Left hindlimb (tissue), 1 donor: ENCODE measurements at regions not wholly inside any gene's neighbourhood (a gene's known extent, or its start where the extent isn't known, plus 50 kb on each side); places are given as distances from the start of the nearest gene placed in this dataset.

Experiments
- DNase-seq: peaks from one replicate; pipeline ENCODE4 v3.0.0-alpha.2; 2018

DNA sequence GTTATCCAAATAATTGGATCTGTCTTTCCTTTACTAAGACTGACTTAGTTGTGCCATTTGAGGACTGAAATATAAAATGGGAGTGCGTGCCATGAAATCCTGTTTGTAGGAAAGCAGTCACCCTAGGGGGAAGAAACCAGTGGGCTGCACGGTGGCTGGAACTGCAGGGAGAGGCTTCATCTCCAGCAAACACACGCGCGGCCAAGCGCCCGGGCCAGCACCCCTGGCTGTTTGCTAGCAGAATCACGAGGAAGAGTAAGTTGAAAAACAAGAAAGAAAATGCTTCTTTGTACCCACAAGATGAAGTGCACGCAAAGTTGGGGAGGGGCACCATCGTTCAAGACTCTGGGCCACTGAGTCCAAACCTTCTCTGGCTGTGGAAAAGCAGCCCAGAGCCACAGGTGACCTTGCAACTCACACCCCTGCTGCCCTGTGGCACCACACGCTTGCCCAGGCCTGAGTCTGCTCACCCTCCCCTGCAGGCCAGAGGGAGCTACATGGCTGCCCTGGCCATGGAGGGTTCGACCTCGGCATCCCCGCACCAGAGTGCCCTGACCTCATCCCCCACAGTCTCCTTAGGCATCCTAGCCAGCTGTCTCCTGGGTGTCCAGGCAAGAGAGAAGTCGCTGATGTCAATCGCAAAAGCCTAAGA, 55.2 kb downstream of the IRX2 start:
- DNase-seq, result no peak

DNA sequence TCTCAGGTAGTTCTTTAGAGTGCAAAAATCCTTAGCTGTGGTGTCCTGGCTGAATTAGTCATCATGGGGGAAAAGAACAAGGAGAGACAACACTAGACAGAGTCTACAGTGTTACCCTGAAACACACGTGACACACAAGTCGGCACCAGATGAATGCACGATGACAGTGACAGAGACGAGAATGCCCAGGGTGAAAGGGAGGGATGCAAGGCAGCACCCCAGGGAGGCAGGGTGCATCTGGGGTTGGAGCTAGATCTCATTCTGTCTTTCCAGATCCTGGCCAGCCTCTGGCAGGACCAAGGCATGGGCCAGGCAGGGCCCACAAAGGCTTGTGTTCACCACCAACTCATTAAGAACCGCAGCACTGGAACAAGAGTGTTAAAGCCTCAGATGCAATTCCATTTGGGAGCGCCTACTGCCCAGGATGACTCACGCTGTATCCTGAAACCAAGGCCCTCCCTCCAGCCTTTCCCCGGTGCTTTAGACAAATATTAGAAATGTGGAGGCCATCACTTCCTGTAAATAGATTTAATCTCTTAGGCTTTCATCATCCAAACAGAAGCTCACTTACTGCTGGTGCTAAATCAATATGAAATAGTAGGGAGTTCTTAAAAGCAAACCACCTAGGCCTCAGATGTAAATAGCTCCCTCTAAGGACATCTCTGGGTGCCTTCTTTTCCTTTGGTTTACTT, 56.1 kb downstream of the IRX2 start:
- DNase-seq, result no peak

DNA sequence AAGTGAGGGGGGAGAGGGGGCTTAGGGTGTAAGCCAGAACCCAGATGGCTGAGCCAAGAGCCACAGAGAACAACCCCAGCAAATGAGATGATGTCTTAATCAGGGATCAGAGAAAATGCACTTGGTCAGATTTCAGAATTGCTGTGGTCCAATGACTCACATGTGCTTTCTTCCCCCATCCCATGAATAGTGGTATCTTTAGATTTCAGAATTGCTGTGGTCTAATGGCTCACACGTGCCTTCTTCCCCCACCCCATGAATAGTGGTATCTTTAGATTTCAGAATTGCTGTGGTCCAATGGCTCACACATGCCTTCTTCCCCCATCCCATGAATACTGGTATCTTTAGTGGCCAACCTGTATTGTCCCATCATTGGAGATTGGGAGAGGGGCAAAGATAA, 59.9 kb downstream of the IRX2 start:
- no peak for DNase-seq

DNA sequence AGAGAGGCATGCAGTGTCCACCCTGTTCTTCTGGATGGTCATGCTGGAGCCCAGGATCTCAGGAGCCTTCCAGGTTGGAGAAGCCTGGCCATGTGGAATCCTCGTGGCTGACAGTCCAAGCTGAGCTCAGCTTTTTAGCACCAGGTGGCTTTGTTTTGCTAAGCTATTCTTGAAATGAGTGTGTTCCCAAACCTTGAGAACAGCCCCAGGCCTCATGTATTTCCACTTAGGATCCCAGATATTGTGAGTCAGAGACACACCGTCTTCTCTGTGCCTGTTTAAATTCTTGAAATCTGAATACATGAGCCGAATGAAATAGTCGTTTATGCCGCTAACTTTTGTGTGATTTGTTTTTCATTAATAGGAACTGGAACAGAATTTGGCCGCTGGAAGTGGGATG, 61.2 kb downstream of the IRX2 start:
- no peak for DNase-seq

DNA sequence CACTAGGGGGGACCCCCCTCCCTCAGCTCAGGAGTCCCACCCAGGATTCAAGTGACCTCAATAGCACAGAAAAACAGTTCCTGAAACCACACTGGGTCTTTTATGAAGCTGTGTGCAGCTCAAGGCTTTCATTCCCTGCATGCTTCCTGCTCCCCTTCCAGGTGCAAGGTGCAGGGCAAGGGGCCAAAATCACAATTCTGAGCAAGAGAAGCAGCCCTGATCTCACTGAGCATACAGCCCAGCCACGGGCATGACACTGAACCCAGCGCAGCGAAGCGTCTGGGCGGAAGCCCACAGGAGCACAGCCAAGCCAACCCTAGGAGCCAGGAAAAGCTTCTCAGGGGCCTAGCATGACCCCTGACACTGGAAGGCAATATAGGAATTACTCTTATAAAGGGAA, 62.9 kb downstream of the IRX2 start:
- DNase-seq, result no peak

DNA sequence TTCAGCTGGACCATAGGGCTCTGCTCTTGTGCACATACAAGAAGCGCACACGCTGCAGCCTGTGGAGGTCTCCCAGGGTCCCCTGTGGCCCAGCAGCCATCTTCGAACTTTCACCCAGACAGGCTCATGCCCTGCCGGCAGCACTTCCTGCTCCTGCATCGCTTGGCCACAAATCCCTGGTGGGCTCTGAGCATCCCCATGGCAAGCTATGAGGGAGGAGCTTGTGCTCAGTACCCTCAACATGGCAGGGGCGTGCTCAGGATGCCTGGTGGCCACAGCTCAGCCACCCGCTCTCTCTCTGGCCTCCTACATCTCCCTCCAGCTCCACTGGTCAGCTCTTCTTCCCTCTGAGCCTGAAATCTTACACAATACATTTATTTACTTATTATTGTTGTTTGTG, 63.7 kb downstream of the IRX2 start:
- DNase-seq, result no peak

DNA sequence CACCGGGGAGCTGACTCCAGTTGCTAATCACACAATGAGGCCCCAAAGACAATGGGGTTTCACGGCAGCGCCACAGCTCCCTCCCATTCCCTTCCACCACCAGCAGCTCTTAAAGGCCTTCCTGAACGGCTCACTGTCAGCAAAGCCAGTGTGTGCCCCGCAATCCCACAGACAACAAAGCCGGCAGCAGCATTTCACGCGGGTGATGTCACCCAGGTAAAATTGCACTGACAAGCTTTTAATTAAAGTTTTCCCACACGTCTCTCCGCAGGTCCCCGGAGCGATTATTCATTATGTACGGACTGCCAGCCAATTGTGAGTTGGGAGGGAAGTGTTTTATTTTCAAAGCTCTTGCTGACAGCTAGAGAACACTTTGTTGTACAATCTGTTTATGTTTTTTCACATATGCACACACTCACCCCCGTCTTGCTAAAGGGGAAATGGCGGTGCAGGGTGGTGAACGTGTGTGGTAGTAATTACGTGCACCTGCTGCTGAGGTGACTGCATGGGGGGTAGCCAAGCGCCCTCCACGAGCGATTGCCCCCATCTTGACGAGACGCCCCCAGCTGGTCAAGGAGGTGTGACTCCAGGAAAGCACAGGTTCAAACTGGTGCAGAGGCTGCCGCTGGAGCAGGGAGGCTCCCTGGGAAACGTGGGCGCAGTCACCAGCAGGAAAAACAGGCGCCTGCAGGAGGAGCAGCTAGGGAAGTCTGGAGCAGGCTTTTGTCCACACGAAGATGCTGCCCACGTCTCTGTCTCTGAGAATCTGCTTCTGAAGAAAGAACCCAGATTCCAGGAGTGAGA, 65.0 kb downstream of the IRX2 start:
- DNase-seq, result no peak

DNA sequence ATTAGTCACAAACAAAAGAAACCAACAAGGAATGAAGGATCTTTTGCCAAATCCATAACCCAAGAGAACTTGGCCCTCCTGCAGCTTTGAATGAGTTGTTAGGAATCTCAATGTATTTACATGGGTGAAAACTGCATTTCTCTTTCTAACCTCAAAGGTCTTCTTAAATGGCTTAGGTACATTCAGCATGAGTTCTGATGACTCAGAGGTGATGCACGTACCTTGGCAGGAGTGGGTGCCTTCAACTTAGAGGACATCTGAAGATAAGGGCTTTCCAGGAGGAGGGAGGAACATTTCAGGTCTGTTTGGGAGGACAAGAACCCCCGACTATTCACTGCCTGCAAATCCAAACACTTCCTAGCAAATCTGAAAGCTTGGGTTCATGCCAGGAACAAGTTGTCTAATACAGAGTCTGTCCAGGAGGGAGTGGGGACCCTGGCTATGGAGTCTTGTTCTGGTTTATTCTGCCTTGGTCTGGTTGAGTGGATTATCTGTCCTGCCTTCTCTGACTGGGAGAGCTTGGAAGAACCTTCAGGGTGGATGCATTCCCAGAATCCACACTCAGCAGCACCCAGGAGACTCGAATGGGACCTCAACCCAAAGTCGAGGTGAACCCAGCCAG, 65.7 kb downstream of the IRX2 start:
- no peak for DNase-seq

DNA sequence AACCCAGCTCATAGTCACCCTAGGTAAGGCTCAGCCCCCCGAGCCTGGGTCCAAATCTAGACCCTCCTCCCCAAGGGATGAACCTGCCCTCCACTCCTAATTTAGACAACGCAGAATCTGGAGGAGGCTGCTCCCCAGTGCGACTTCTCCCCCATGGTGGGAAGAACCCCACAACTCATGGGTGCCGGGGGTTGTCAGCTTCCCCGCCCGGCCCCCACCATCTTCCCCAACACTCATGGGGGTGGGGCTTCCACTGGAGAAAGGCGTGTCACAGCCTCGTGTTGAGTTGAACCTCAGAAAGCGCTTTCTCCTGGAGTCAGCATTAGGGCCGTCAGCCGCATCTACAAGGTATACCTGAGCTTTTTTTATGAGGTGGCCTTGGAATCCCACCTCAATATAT, 66.9 kb downstream of the IRX2 start:
- no peak for DNase-seq

DNA sequence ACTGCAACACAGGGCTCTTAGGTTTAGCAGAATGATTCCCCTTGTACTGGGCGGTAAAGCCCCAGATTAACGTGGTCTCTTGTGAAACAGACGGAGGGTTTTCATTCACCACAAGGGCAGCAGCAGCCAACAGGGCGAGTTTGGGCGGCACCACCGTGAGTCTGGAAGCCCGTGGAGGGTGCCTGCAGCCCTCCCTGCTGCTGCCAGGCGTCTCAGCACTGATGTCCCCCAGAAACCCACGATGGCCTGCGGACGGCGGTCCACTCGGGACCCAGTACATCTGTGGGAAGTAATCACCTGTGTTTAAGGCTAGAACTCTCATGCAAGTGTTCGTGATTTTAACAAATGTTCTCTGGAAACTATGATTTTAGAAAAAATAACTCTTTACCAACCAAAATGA, 67.8 kb downstream of the IRX2 start:
- no peak for DNase-seq

DNA sequence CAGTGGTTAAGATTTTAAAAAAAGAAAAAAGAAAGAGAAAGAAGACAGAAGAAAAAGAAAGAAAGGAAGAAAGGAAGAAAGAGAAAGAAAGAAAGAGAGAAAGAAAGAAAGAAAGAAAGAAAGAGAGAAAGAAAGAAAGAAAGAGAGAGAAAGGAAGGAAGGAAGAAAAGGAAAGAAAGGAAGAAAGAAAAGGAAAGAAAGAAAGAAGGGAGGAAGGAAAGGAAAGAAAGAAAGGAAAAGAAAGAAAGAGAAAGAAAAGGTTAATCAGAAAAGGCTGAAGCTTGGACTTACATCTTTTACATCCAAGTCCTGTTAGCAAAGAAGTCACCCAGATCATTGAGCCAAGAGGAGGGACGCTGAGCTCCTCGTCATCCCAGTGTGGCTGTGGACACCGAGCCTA, 70.0 kb downstream of the IRX2 start:
- DNase-seq, result no peak

DNA sequence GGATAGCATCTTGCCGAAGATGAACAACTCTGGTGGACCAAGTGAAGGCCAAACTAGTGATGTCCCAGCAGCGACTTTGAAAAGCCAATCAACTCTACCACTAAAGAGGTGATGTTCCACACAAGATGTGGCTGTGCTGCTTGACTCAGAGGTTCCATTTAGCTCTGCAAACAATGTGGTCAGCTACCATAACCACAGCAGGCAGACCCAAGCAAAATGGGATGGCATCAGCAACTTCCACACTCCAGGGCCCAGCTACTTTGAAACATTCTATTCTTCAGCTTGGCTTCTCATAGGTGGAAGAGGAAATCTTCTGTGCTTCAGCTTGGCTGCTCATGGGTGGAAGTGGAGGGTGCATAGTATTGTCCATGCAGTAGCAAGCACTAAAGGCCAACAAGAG, 70.5 kb downstream of the IRX2 start:
- no peak for DNase-seq

DNA sequence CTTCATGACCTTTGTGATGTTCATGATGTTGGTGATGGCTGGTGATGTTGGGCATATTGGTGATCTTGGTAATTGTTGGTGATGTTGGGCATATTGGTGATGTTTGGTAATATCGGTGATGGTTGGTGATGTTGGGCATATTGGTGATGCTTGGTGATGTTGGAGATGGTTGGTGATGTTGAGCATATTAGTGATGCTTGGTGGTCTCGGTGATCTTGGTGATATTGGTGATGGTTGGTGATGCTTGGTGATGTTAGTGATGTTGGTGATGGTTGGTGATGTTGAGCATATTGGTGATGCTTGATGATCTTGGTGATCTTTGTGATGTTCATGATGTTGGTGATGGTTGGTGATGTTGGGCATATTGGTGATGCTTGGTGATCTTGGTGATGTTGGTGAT, 73.8 kb downstream of the IRX2 start:
- DNase-seq, result no peak

DNA sequence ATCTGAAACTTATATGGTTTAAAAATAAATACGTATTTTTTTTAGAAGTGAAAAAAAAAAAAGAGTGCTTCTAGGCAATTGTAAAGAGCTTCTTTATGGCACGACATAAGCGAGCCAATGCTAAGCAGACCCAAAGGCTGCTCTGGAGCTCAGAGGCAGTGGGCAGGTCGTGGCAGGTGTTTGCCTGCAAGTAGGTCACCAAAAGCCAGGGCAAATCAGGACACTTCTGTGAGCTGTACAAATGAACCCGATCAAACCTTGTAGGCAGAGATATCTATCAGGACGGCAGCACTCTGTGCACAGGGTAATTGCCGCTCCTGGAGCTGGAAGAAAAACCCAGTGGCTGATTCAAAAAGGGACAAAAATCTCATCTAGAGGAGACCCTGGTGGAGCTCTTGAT, 75.9 kb downstream of the IRX2 start:
- no peak for DNase-seq

DNA sequence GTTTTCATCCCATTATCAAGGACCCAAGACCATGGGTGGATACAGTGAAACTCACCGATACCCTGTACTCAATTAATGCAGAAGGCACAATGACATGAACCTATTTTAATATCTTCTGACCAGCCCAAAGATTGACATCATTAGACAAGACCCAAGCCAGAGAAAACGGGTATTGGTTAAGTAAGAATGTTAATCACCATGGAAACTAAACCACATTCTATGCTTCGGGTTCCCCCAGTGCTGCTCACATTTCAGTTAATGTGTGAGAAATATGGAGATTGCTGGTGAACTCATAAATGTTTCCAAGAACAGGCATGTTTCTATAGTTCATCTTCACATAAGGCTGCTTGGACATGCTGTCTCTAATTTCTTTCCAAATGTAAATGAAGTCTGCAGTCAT, 77.0 kb downstream of the IRX2 start:
- DNase-seq, result no peak

DNA sequence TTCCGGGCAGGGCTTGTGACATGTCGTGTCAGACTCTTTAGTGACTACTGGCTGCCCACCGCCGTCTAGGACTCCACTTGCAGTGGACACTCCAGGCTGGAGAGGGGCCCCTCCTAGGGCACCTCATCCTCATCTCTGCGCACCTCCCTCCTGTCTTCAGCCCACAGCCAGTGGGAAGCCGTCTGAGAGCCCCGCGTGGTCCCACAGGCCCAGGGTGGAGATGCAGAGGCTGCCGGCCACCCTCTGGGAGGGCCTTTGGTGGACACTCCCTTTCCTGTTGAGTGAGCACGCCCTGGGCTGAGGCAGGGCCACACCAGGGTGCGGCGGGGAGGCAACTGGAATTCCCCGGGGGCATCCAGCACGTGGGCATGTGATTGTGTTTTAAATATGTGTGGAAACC, 80.5 kb downstream of the IRX2 start:
- no peak for DNase-seq

DNA sequence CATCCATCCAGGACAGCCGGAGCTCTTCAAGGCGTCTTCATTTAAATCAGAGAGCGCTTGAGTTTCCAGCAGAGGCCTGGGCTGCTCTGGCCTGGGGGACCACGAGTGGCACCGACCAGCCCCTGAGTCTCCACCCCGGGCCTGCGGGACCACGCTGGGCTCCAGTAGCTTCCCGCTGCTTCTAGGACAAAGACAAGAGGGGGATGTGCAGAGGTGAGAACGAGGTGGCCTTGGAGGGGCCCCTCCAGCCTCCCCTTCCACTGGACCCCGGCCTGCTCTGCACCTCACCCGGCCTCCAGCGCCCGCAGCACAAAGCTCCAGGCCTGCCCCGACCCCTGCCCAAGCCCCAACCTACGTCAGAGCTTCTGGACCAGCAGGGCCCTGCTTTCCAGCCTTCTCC, 81.6 kb downstream of the IRX2 start:
- no peak for DNase-seq

DNA sequence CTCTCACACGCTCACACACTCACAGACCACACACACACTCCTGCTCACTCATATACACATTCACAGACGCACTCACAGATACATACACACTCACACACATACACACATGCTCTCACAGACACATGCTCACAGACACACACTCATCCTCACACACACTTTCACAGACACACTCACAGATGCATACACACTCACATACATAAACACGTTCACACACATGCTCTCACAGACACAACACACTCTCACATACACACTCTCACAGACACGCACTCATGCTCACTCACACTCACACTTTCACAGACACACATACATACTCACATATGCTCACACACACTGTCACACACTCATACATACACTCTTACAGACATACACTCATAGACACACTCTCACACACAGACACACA, 82.2 kb downstream of the IRX2 start:
- no peak for DNase-seq

DNA sequence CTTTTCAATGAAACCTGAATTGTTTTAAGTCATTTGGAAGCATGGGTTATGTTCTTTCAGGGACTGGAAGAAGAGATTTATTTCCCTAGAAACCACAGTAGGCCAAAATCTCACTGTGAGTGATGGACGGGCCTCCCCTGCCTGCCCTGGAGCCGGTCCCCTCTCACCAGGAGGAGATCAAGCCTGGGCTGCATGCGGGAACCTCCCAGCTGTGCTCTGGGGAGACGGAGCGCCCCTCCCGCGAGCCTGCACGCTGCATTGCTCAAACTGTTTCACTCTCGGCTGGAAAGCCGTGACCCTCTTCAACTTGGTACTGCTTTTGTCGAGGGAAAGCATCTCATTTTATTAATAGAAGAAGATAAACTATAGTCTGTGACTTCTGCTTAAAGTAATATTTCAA, 85.4 kb downstream of the IRX2 start:
- DNase-seq, result no peak

DNA sequence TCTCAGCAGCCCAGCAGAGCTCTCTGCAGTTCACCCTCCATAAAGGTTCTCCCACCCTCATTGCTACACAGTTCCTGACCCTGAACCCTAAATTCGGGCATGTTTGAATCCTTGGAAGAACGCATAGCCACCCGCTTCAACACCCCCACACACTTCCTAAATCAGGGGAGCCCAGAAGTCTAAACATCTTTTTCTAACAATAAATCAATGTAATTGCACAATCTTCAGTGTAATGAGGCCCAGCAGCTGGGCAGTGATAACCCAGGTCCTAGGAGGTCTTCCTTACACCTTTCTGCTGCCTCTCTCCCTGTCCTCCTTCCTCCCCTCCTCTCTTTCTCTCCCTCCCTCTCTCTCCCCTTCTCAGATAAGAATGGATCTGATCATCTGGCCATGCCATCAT, 88.0 kb downstream of the IRX2 start:
- DNase-seq, result no peak

DNA sequence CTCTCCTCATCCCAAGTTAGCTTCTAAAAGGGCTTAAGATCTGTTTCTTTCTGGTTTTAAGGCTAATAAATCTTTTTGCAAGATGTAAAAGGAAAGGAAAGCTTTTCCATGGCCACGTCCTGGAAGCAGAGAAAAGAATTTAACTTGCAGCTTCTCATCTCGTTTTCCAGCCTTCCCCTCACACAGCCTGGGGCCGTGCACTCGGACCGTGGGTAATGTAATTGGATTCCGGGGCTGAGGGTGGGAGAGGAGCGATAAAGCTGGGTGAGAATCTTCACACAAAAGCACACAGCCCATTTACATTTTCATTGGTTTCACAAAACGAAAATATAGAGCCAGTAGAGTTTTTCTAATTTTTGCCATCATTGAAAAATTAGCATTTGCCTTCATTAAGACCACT, 91.2 kb downstream of the IRX2 start:
- DNase-seq, result no peak

DNA sequence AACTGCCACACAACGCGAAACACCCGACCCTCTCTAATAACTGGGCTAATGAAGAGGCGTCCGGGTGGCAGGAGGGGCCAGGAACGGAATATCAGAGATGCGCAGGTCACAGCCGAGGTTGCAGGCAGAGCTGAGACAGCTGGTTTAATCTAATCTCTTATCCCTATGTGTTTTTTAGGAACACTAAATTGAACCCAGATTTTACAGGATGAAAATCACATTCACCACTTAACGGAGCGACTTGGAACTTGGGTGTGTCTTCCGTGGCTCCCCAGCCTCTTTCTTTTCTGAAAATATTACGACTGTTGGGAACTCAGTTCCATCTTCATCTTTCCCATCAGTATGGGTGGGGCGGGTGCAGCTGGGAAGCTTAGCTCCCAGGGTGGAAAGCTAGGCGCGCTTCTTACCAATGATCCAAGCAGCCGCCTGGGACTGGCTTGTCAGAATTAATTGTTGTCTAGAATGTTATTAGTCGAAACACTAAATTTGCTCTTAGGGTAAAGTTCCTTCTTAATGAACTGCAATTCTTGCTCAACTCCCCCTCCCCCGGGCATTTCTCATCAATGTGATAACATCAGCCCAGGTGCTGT, 92.5 kb downstream of the IRX2 start:
- no peak for DNase-seq

DNA sequence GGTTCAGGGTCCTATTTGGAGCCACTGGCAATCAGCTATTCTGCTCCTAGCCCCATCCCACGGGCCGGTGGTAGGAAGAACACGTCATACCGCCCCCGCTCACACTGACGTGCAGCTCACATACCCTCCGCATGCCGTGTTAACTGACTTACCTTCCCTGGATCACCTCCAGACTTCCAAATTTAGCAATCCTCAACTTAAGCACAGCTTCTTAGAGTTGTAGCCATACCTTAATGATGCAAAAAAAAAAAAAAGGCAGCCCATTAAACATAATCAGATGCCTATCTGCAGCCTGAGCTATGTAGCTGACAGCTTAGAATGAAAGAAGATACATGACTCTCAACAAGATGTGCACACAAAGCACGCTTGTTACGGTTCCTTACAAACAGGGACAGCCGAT, 93.0 kb downstream of the IRX2 start:
- no peak for DNase-seq

DNA sequence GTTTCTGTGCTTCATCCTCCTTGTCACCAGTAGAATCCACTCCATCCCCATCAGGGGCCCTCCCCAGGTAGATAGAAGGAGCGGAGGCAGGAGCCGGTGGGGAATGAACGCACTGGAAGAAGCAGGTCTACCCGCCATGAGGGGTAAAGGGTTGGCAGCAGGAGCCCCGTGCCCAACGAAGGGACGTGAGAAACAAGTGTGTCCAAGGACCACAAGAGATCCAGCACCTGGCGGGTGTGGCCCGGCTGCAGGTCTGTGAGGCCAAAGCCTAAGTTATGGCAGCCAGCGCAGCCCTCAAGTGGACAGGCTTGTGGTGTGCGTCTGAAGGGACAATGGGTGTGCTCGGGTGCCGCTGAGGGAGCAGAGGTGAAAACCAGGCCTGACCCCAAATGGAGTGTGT, 94.3 kb downstream of the IRX2 start:
- DNase-seq, result no peak
